ENCODE measurements at regions not wholly inside any gene's neighbourhood (a gene's known extent, or its start where the extent isn't known, plus 50 kb on each side); places are given as distances from the start of the nearest gene placed in this dataset.

DNA sequence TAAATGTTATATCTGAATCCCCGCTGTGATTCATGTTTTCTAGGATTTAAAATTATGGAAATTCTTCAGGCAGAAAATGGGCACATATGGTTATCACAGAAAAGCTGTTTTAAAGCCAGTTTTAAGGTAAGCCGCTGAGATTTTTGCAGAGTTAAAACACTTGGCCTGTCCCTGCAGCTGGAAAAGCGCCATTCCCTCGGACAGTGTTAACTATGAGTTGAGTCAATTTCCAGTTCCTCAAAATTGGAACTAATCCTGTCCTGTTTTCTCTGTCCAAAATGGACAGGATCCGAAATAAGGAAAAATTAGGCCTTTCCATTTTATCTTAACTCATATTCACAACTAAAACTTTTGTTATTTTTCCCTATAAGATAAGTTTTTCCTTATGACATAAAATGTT lies 225.2 kb downstream of the SAMD5 start:
- peaks cover 0 to 2% of the 10 kb centered on the region in 2 donors for H3K4me1 ChIP-seq
- H3K9me3 ChIP-seq: no peaks in the 10 kb centered on the region
- H3K27ac ChIP-seq: no peak overlapping the region
- DNase-seq (ENCODE audit: low spot score in 2 of 2): no peak
- H3K4me3 ChIP-seq: no peak overlapping the region
- TF ChIP-seq, protein P1, sequence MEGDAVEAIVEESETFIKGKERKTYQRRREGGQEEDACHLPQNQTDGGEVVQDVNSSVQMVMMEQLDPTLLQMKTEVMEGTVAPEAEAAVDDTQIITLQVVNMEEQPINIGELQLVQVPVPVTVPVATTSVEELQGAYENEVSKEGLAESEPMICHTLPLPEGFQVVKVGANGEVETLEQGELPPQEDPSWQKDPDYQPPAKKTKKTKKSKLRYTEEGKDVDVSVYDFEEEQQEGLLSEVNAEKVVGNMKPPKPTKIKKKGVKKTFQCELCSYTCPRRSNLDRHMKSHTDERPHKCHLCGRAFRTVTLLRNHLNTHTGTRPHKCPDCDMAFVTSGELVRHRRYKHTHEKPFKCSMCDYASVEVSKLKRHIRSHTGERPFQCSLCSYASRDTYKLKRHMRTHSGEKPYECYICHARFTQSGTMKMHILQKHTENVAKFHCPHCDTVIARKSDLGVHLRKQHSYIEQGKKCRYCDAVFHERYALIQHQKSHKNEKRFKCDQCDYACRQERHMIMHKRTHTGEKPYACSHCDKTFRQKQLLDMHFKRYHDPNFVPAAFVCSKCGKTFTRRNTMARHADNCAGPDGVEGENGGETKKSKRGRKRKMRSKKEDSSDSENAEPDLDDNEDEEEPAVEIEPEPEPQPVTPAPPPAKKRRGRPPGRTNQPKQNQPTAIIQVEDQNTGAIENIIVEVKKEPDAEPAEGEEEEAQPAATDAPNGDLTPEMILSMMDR (IDR thresholded peaks at IDR 0.05): no peak
- H3K36me3 ChIP-seq: no peaks in the 10 kb centered on the region
- intact Hi-C loops (cut with DNase I): no loop called here
- no peaks in the 10 kb centered on the region for H3K27me3 ChIP-seq

DNA sequence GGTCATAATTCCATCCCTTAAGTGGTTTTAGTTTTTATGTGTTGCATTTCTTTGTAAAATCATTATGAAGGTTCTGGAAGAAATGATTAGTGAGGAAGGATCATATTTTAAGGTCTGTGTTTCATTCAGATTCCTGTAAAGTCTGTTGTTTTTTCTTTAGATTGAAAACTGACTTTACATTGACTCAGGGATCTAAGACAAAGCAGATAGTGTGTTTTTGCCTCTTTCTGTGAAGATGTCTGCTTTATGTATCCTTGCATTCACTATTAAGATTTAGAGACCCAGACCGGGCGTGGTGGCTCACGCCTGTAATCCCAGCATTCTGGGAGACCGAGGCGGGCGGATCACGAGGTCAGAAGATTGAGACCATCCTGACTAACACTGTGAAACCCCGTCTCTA lies 225.7 kb downstream of the SAMD5 start:
- H3K4me3 ChIP-seq: no peak overlapping the region
- no peak for DNase-seq (ENCODE audit: low spot score in 2 of 2)
- peaks cover 0 to 5% of the 10 kb centered on the region in 2 donors for H3K4me1 ChIP-seq
- TF ChIP-seq, protein P1 (IDR thresholded peaks at IDR 0.05): no peak
- H3K27me3 ChIP-seq: no peaks in the 10 kb centered on the region
- intact Hi-C loops (cut with DNase I): no loop called here
- H3K36me3 ChIP-seq: no peaks in the 10 kb centered on the region
- H3K27ac ChIP-seq: no peak overlapping the region
- H3K9me3 ChIP-seq: no peaks in the 10 kb centered on the region

DNA sequence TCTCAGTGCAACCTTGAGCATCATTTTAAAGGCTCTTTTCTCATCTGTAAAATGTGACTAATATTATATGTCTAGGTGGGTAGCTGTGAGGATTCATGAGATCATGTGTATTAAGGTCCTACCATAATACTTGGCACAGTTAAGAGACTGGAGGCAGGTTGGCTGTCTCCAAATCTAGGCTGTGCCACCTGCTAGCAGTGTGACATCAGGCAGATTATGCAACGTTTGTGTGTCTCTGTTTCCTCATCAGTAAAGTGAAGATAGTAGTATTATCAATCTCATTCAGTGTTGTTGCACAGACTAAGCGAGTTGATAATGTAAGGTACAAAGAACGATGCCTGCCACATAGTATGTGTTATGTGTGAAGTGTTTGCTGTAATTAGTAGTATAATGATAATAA lies 227.4 kb downstream of the SAMD5 start:
- DNase-seq (ENCODE audit: low spot score in 2 of 2): no peak
- Histone ChIP-seq H3K27me3 (no peaks in the 10 kb centered on the region), H3K36me3 (no peaks in the 10 kb centered on the region), H3K9me3 (no peaks in the 10 kb centered on the region), H3K27ac (no peak overlapping the region), H3K4me1 (peaks cover 0 to 5% of the 10 kb centered on the region in 2 donors), H3K4me3 (no peak overlapping the region)
- intact Hi-C loops (cut with DNase I): no loop called here
- TF ChIP-seq, protein P1 (IDR thresholded peaks at IDR 0.05): no peak

DNA sequence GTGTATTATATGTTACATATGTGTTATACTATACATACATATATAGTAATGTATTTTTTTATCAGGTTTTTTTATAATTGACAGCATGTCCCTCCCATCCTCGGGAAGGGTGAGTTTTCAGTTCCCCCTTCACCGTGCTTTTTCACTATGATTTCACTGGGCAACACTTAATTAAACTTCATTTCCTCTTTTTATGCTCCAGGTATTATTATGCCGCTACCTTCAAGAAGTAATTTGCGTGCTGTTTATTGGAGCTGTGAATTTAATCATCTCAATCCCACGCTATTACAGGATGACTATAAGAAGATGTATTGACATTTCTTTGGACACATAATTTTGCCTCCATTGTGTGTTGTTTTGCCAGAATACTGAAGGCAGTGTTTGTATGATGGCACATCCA lies 228.6 kb downstream of the SAMD5 start:
- Histone ChIP-seq H3K9me3 (no peaks in the 10 kb centered on the region), H3K4me1 (peaks cover 0 to 5% of the 10 kb centered on the region in 2 donors), H3K36me3 (no peaks in the 10 kb centered on the region), H3K4me3 (no peak overlapping the region), H3K27ac (no peak overlapping the region), H3K27me3 (no peaks in the 10 kb centered on the region)
- no peak for DNase-seq (ENCODE audit: low spot score in 2 of 2)
- intact Hi-C loops (cut with DNase I): no loop called here
- TF ChIP-seq, protein P1 (IDR thresholded peaks at IDR 0.05): no peak

DNA sequence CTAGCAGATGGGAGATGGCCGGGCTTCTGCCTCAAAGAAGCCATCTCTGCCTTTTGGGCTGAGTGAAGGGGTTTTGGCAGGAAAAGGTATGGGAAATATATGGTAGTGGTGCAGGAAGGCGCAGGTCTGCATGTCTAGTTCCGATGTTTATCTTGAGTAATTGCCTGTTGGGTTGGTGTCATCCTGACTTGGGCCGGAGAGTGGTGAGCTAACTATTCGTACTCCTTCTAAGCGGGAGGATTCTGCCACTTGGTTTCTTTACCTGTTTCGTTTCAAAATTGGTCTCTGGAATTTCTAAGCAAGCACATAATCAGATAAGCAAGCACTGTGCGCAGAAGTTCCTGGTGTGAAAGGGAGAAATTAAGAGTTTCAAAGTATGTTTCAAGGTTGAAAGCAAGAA lies 229.6 kb downstream of the SAMD5 start:
- intact Hi-C loops (cut with DNase I): no loop called here
- Histone ChIP-seq H3K4me3 (no peak overlapping the region), H3K36me3 (no peaks in the 10 kb centered on the region), H3K4me1 (peaks cover 0 to 5% of the 10 kb centered on the region in 2 donors), H3K9me3 (no peaks in the 10 kb centered on the region), H3K27me3 (no peaks in the 10 kb centered on the region), H3K27ac (no peak overlapping the region)
- DNase-seq (ENCODE audit: low spot score in 2 of 2): no peak
- TF ChIP-seq, protein P1 (IDR thresholded peaks at IDR 0.05): no peak

DNA sequence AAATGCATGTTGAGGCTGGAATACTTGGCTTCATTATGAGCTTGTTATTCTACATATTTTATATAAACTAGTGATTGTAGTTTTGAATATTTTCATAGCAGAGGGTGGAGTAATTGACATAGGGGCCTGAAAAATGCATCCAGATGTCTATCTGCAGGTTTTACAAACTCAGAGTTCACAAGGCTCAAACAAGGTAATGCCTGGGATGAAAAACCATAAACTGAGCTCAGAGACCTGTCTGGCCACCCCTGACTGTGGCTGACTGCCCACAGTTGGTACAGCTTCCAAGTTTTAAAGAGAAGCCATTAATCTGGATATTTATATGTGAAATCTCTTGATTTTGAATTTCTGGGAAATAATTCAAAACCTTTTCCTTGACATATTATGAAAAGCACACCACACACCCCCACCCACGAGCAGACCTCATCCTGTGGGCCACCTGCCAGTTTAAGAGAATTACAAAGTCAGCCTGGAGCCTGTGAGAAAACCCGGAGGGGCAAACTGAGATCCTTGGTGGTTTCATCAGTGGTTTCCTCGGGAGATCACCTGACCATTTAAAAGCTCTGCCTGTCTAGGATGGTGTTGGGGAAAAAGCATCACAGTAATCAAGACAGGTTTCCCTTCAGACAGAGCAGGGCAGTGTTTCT lies 230.1 kb downstream of the SAMD5 start:
- H3K36me3 ChIP-seq: no peaks in the 10 kb centered on the region
- H3K27me3 ChIP-seq: no peaks in the 10 kb centered on the region
- no peak overlapping the region for H3K4me3 ChIP-seq
- H3K27ac ChIP-seq: no peak overlapping the region
- peaks cover 0 to 3% of the 10 kb centered on the region in 2 donors for H3K4me1 ChIP-seq
- DNase-seq (ENCODE audit: low spot score in 2 of 2): no peak
- H3K9me3 ChIP-seq: no peaks in the 10 kb centered on the region
- TF ChIP-seq, protein P1 (IDR thresholded peaks at IDR 0.05): no peak
- intact Hi-C loops (cut with DNase I): no loop called here

Measured in ascending aorta (tissue), 2 donors.